Skeletal muscle cell (primary cell): ENCODE measurements at regions not wholly inside any gene's neighbourhood (a gene's known extent, or its start where the extent isn't known, plus 50 kb on each side); places are given as distances from the start of the nearest gene placed in this dataset.
"Not testable (repeated sequence)": the region's sequence is repeated elsewhere in the genome, so short reads cannot be mapped to it uniquely, and the experiment has no call there.

Experiments used
- DNase-seq: peaks from one replicate; pipeline ENCODE4 v3.0.0-alpha.2; 2010; ENCODE audit warnings: low read depth
- H3K4me3 ChIP-seq: 2 replicates; pipeline ENCODE4 v1.5.1; 2011; ENCODE audit warnings: low read depth, mild to moderate bottlenecking, control low read depth, low read length, moderate library complexity

DNA sequence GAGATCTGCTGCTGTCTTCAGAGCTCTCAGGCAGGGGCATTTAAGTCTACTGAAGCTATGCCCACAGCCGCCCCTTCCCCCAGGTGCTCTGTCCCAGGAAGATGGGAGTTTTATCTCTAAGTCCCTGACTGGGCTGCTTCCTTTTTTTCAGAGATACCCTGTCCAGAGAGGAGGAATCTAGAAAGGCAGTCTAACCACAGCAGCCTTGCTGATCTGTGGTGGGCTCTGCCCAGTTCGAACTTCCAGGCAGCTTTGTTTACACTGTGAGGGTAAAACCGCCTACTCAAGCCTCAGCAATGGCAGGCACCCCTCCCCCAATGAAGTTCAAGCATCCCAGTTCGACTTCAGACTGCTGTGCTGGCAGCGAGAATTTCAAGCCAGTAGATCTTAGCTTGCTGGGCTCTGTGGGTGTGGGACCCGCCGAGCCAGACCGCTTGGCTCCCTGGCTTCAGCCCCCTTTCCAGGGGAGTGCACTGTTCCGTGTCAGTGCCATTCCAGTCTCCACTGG, 1639.9 kb upstream of the ADGRL3 start:
- H3K4me3 ChIP-seq, DNase-seq: not testable (repeated sequence)

DNA sequence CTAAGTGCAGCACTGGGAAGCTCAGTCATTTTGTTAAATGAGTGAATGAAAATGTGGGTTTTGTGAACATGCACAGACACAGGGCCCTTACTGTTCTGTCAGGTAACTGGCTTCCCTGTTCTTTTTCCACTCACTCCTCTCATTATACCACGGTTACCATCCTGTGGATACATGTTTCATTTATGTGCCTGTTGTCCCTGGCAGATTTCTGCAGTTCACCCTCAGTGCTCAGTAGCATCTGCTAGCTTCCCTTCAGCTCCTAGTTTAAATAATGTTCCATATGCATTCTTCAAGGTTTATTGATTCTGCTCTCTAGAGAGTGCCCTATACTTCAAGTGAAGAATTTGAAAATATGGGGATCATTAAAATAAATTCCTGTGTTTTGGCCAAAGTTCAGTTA, 1634.3 kb upstream of the ADGRL3 start:
- no peak overlapping the region for H3K4me3 ChIP-seq
- DNase-seq: no peak

DNA sequence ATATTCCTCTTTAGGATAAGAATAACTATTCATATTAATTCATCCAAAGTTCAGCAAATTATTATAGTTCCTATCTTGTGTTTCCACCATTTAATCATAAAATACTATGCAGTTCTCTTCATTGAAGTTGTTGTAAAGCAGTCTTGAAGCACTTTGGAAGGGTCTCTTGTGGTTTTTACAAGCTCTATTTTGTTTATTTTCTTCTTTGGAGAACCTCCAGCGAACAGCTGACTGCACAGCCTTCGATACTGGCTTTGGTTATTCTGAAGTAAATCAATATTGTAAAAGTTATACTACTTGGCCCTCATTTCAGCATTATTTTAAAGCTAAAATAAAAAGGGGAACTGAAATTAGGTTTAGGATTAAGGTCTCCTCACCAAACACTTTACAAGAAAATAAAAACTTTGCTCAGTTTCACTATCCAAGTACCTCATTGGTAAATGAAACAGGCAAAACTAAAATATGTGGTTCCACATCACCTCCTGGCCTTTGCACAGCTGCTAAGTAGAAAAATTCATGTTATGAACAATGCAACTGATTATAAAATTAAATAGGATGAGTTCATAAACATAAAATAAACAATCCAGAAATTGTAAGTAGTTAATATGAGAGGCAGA, 1629.2 kb upstream of the ADGRL3 start:
- H3K4me3 ChIP-seq: no peak overlapping the region
- DNase-seq: no peak

DNA sequence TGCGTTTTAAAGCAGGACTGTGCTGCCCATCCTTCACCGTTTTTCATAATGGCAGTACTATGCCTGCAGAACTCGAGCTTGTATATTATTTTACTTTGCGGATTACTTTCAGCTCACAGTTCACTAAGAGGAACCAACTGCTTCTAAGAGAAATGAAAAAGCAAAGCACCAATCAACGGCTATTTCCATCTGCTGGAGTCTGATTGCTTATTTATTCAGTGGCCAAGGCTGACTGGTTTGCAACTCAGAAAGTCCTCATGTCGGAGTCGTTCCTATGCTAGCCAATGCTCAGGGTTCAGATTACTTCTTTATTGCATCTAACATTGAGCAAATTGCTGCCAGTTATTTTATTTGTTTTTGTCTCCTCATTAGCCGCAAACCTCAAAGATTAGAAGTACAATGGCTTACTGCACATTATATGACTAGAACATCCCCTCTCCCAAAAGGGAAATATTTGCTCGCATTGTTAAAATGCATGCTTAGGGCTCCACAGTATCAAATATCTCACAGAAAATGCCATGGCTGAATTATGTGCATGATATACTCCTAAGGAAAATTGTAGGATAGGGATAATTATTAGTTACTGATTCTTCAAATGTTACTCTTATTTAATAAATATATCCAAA, 1628.2 kb upstream of the ADGRL3 start:
- no peak for DNase-seq

DNA sequence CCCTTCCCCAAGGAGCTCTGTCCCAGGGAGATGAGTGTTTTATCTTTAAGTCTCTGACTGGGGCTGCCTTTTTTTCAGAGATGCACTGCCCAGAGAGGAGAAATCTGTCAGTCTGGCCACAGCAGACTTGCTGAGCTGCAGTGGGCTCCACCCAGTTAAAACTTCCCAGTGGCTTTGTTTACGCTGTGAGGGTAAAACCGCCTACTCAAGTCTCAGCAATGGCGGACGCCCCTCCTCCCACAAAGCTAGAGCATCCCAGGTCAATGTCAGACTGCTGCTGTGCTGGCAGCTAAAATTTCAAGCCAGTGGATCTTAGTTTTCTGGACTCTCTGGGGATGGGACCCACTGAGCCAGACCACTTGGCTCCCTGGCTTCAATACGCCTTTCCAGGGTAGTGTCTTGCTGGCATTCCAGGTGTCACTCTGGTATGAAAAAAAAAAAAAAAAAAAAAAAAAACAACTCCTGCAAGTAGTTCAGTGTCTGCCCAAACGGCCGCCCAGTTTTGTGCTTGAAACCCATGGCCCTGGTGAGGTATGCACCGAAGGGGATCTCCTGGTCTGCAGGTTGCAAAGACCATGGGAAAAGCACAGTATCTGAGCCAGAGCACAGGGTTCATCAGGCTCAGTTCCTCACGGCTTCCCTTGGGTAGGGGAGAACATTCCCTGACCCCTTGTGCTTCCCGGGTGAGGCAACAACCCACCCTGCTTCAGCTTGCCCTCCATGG, 1616.1 kb upstream of the ADGRL3 start:
- no peak for DNase-seq
- no peak overlapping the region for H3K4me3 ChIP-seq

More for the DNA sequence above, 1628.2 kb upstream of the ADGRL3 start:
- H3K4me3 ChIP-seq: no peak overlapping the region

GRCh38 chr4:59597536-59598329, 1602.4 kb upstream of the ADGRL3 start:
- H3K4me3 ChIP-seq: no peak overlapping the region
- no peak for DNase-seq

DNA sequence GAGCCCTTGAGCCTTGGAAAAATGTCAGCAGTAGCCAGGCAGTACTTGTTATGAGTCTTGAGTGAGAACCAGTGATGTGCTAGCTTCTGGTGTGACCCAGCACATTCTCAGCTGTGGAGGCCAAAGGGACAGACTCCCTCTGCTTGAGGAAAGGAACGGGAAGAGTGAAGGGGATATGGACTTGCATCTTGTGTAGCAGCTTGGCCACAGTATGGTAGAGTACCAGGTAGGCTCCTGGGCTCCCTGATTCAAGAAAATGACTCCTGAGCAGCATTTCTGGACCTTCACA, 1601.9 kb upstream of the ADGRL3 start:
- no peak for DNase-seq
- no peak overlapping the region for H3K4me3 ChIP-seq

- peak; percentile 4 for DNase-seq
- no peak overlapping the region for H3K4me3 ChIP-seq
Observed at GRCh38 chr4:59608466-59608865, 1591.7 kb upstream of the ADGRL3 start.

- peak; percentile 41 for DNase-seq
- H3K4me3 ChIP-seq: no peak overlapping the region
Observed at GRCh38 chr4:59612235-59612634, 1587.9 kb upstream of the ADGRL3 start.

DNA sequence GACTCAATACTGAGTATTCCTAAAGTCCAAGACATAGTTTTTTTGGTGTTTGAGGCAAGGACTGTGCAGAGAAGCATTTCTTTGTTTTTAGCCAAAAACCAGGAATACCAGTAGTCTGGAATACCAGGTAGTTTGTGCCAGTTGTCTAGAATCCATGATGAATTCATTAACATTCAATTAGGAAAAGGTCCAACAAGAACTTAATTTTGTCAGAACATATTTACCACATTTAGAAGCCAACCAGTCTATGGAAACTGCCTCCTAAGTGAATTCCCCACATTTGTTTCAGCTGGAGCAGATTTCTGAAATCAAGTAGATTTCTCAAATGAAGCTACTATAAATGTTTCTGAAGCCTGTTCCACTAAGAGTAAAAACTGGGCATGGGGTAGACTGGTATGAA, 1584.8 kb upstream of the ADGRL3 start:
- no peak for DNase-seq
- H3K4me3 ChIP-seq: no peak overlapping the region

DNA sequence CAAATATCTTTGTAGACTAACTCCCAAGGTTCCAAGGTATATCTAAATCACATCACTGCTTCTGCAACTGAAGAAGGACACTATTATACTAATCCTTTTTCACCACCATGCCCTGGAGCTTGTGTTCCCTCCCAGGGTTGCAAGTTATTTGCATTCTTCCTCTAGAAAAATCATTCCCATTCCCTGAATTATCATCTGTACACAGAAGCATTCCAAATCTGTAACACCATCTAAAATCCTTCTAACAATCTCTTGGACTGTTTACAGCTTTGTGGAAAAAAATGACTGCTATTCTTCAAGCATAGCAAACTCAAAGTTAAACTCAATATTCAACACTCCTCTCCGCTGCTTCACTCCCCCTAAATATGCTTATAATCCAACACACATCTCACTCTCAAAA, 1570.8 kb upstream of the ADGRL3 start:
- no peak for DNase-seq
- no peak overlapping the region for H3K4me3 ChIP-seq

DNA sequence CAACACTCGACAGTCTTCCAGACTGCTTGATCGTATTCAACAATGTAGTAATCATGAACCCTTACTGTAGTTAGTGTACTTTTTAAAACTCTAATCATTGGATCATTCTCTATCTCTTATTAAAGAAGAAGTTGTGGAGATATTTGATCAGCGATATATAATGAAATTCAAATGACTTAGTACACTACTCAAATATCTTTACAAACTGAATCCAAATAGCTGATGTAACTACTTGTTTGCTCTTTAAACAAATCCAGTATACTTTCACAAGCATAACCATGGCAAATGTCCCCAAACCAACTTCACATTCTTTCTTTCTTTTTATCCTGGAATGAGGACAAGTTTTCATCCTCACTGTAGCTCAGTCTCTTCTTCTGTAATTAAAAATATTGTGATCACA, 1569.9 kb upstream of the ADGRL3 start:
- no peak for DNase-seq
- no peak overlapping the region for H3K4me3 ChIP-seq

DNA sequence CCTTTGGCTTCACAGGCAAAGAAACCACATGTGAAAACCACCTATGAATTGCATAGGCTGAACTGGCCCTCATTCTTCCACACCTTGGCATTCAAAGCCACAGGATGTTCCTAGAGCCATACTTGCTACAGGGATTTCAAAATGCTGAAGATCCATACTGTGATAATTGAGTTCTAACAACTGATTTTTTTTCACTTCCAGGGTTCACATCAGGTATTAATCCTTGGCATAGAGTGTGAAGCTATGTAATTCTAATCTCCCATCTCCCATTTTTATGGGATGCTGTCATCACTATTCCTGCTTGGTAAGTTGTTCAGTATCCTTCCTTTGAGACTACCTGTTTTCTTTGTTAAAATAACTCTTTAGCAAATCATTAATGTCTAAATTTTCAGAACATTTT, 1569.2 kb upstream of the ADGRL3 start:
- no peak overlapping the region for H3K4me3 ChIP-seq
- no peak for DNase-seq

GRCh38 chr4:59637596-59637995, 1562.5 kb upstream of the ADGRL3 start:
- DNase-seq: no peak
- H3K4me3 ChIP-seq: no peak overlapping the region

DNA sequence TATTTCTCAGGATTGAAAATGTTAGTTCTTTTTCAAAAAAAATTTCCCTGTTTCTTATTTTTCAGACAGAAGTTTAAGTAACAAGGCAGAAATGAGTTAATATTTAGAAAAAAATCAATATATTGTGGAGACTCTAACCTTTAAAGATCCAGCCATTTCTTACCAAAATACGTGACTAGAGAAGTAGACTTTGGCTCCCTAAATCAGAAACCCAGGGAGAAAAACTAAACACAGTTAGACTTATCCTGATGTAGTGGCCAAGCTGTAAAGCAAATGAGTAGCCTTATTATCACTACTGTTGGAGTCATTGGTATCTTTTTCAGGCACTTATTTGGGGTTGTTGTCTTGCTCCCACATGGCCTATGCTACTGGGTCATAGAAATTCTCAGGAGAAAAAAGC, 1556.4 kb upstream of the ADGRL3 start:
- H3K4me3 ChIP-seq: no peak overlapping the region
- DNase-seq: no peak

DNA sequence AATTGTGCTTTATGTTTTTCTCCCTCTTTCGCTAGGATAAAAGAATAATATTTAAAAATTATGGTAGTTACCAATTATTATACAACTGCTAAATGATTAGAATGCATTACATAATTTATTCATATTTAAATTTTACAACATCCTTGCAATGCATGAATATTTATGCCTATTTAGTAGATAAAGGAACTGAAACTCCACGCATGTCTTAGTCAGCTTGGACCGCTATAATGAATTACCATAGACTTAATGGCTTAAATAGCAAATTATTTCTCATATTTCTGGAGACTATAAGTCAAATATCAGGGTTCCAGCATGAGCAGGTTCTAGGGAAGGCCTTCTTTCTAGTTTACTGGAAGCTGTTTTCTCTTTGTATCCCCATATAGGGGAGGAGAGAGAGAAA, 1555.4 kb upstream of the ADGRL3 start:
- DNase-seq: no peak
- no peak overlapping the region for H3K4me3 ChIP-seq

DNA sequence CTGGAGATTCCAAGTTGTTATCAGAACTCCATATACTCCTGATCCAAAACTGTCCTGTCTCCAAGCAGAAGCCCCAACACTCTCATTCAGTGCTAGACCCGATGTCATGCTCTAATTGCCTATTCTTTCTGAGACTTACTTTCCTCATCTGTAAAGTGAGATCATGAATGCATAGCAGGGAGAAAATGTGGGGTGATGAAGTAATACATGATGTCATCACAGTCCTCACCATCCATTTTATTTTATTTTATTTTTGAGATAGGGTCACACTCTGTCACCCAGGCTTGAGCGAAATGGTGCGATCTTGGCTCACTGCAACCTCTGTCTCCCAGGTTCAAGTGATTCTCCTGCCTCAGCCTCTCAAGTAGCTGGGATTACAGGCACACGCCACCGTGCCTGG, 1554.0 kb upstream of the ADGRL3 start:
- H3K4me3 ChIP-seq: no peak overlapping the region
- no peak for DNase-seq

GRCh38 chr4:59647011-59647410, 1553.1 kb upstream of the ADGRL3 start:
- H3K4me3 ChIP-seq: no peak overlapping the region
- DNase-seq: no peak

DNA sequence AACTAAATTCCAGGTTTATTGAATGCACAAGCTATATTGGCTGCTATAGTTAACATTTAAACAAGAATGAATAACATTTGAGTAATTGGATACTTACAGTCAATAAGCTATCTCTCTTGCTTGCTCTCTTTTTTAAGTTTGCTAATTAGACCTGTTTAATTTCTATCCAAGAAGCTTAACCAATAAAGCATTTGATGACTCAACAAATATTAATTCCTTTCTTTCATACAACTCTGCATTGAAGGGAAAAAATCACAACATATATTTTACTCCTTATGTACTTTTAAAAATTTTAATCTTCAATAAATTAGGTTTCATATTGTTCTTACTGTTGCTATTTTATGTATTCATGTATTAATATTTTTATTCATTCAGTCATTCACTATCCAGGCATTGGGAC, 1552.6 kb upstream of the ADGRL3 start:
- DNase-seq: no peak
- H3K4me3 ChIP-seq: no peak overlapping the region

DNA sequence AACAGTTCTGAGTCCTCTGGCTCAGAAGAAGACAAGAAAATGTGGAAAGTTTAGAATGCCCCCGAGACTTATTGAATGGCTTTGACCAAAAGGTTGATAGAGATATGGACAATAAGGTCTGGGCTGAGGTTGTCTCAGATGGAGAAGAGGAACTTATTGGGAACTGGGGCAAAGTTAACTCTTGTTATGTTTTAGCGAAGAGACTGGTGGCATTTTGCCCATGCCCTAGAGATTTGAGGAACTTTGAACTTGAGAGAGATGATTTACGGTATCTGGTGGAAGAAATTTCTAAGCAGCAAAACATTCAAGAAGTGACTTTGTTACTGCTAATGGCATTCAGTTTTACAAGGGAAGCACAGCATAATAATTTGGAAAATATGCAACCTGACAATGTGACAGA, 1549.3 kb upstream of the ADGRL3 start:
- no peak overlapping the region for H3K4me3 ChIP-seq
- no peak for DNase-seq
